ENCODE measurements at regions not wholly inside any gene's neighbourhood (a gene's known extent, or its start where the extent isn't known, plus 50 kb on each side); places are given as distances from the start of the nearest gene placed in this dataset.

GRCh38 chr4:11138964-11139363 is 289.7 kb downstream of the HS3ST1 start (continued):
- TF ChIP-seq EZH2 (IDR thresholded peaks at IDR 0.05; ENCODE audit: low read depth, low read length, severe bottlenecking): no peak
- no peak for TF ChIP-seq SRF (IDR thresholded peaks at IDR 0.05; ENCODE audit: low read depth, low read length)
- no peak for TF ChIP-seq SUZ12 (IDR thresholded peaks at IDR 0.05; ENCODE audit: low read length)

All from H1 (cell line).